A549 (cell line): ENCODE measurements at regions not wholly inside any gene's neighbourhood (a gene's known extent, or its start where the extent isn't known, plus 50 kb on each side); places are given as distances from the start of the nearest gene placed in this dataset.

Experiments
- ATAC-seq, 2 experiments: fragments of 200-7000 bp in 1 of 2; fragments of >200 bp in 1 of 2; cut with Nextera tagmentation in 1 of 2; cut with Tn5 transposase in 1 of 2; 3 replicates each; pipeline versions ENCODE4 v1.8.0 to v1.9.1; 2018 to 2020; ENCODE audit warnings: mild to moderate bottlenecking in 1 of 2, moderate library complexity in 1 of 2
- CTCF ChIA-PET: fragments of 300-600 bp; sonication (Branson Sonifier 250); formaldehyde crosslinking; extraction: SDS; loops from one replicate; lab custom pipeline; 2021; ENCODE audit warnings: antibody characterized with exemption, inconsistent platforms; lab: Yijun Ruan, JAX
- POLR2A ChIA-PET: fragments of 350-600 bp; formaldehyde crosslinking; extraction: SDS; loops from one replicate; lab custom pipeline; 2021; ENCODE audit warnings: antibody characterized with exemption, inconsistent platforms; lab: Yijun Ruan, JAX
- DNase-seq, 2 experiments: peaks; one replicate each; pipeline versions ENCODE4 v3.0.0 to v3.0.0-alpha.2; 2011 to 2016; ENCODE audit warnings: low read depth in 1 of 2, low spot score in 1 of 2
- FAIRE-seq: peaks from 2 replicates; lab custom pipeline; 2011; peaks lifted over from hg19 to GRCh38; lab: Jason Lieb, UNC
- H3K27ac ChIP-seq, 2 experiments: fragments of >200 bp; sonication (Bioruptor Twin); formaldehyde crosslinking; 3 replicates each; pipeline ENCODE4 v1.5.1; 2016 to 2017
- H3K4me1 ChIP-seq: fragments of >200 bp; sonication (Bioruptor Twin); formaldehyde crosslinking; 3 replicates; pipeline ENCODE4 v1.6.1; 2016
- H3K4me2 ChIP-seq: fragments of >200 bp; sonication (Bioruptor Twin); formaldehyde crosslinking; 3 replicates; pipeline ENCODE4 v1.6.1; 2016
- H3K4me3 ChIP-seq: fragments of >200 bp; sonication (Bioruptor Twin); formaldehyde crosslinking; 3 replicates; pipeline ENCODE4 v1.5.1; 2016
- H3K9me3 ChIP-seq: fragments of >200 bp; sonication (Bioruptor Twin); formaldehyde crosslinking; 3 replicates; pipeline ENCODE4 v1.6.1; 2016
- CEBPB ChIP-seq, 2 experiments: fragments of >200 bp in 1 of 2; sonication (Bioruptor Twin) in 1 of 2; formaldehyde crosslinking in 1 of 2; IDR thresholded peaks; 2 replicates each; pipeline ENCODE4 v1.6.1; 2012 to 2016
- CHD2 ChIP-seq: fragments of 150-350 bp; IDR thresholded peaks from 2 replicates; pipeline ENCODE4 v1.6.1; 2014; ENCODE audit warnings: low read length; ENCODE audit not compliant: partially characterized antibody
- EHF ChIP-seq: fragments of 250-450 bp; sonication (Bioruptor Pico); IDR thresholded peaks from 2 replicates; pipeline ENCODE4 v1.5.0; 2020; ENCODE audit warnings: mild to moderate bottlenecking
- EHMT2 ChIP-seq: fragments of 200-600 bp; sonication (generic); IDR thresholded peaks from 2 replicates; pipeline ENCODE4 v1.6.1; 2016; ENCODE audit warnings: antibody characterized with exemption, low read depth, mild to moderate bottlenecking, moderate library complexity
- EP300 ChIP-seq, 2 experiments: fragments of >200 bp; sonication (Bioruptor Twin); formaldehyde crosslinking; IDR thresholded peaks; 2 replicates in 1 of 2; 3 replicates in 1 of 2; pipeline ENCODE4 v1.6.1; 2016 to 2017
- ESRRA ChIP-seq: fragments of 150-350 bp; IDR thresholded peaks from 2 replicates; pipeline ENCODE4 v1.6.1; 2014; ENCODE audit warnings: mild to moderate bottlenecking, low read length, borderline replicate concordance
- FOSB ChIP-seq: fragments of 250-450 bp; sonication (Bioruptor Pico); IDR thresholded peaks from 2 replicates; pipeline ENCODE4 v1.5.0; 2020; ENCODE audit warnings: mild to moderate bottlenecking, moderate library complexity
- FOXS1 ChIP-seq: fragments of 250-450 bp; sonication (Bioruptor Pico); IDR thresholded peaks from 2 replicates; pipeline ENCODE4 v1.5.0; 2020; ENCODE audit warnings: mild to moderate bottlenecking, moderate library complexity
- GATA3 ChIP-seq: IDR thresholded peaks from 2 replicates; pipeline ENCODE4 v1.6.1; 2012; ENCODE audit warnings: borderline replicate concordance
- HDAC2 ChIP-seq: fragments of 200-600 bp; sonication (generic); IDR thresholded peaks from 2 replicates; pipeline ENCODE4 v1.6.1; 2016
- HEYL ChIP-seq: fragments of 250-450 bp; sonication (Bioruptor Pico); IDR thresholded peaks from 2 replicates; pipeline ENCODE4 v1.8.0; 2021; ENCODE audit warnings: mild to moderate bottlenecking, moderate library complexity
- HMGXB4 ChIP-seq: fragments of 250-450 bp; sonication (Bioruptor Pico); IDR thresholded peaks from 2 replicates; pipeline ENCODE4 v1.5.0; 2021; ENCODE audit warnings: mild to moderate bottlenecking, moderate library complexity, borderline replicate concordance
- HOXA7 ChIP-seq: fragments of 250-450 bp; sonication (Bioruptor Pico); IDR thresholded peaks from 2 replicates; pipeline ENCODE4 v1.5.0; 2020; ENCODE audit warnings: mild to moderate bottlenecking, moderate library complexity
- HOXB5 ChIP-seq: fragments of 250-450 bp; sonication (Bioruptor Pico); IDR thresholded peaks from 2 replicates; pipeline ENCODE4 v1.5.0; 2020; ENCODE audit warnings: mild to moderate bottlenecking, moderate library complexity
- JUNB ChIP-seq: fragments of >200 bp; sonication (Bioruptor Twin); formaldehyde crosslinking; IDR thresholded peaks from 2 replicates; pipeline ENCODE4 v1.6.1; 2016
- KDM1A ChIP-seq: fragments of 200-600 bp; sonication (generic); IDR thresholded peaks from 2 replicates; pipeline ENCODE4 v1.6.1; 2016; ENCODE audit warnings: low read depth, mild to moderate bottlenecking
- KDM5A ChIP-seq: fragments of 200-600 bp; sonication (generic); IDR thresholded peaks from 2 replicates; pipeline ENCODE4 v1.6.1; 2016; ENCODE audit warnings: antibody characterized with exemption, mild to moderate bottlenecking
- MAX ChIP-seq: IDR thresholded peaks from 2 replicates; pipeline ENCODE4 v1.6.1; 2012
- MYC ChIP-seq: IDR thresholded peaks from 2 replicates; pipeline ENCODE4 v1.6.1; 2012; ENCODE audit warnings: mild to moderate bottlenecking, inconsistent platforms, low read length, improper control_type of control experiment, borderline replicate concordance
- NFE2L2 ChIP-seq: fragments of 150-350 bp; conservative IDR thresholded peaks from 2 replicates; pipeline ENCODE4 v1.6.1; 2014; ENCODE audit warnings: low read length
- POLR2AphosphoS2 ChIP-seq: conservative IDR thresholded peaks from 2 replicates; pipeline ENCODE4 v1.6.1; 2012; ENCODE audit warnings: low read length, improper control_type of control experiment, inconsistent platforms
- RARB ChIP-seq: fragments of 250-450 bp; sonication (Bioruptor Pico); IDR thresholded peaks from 2 replicates; pipeline ENCODE4 v1.8.0; 2021; ENCODE audit warnings: mild to moderate bottlenecking, moderate library complexity
- REST ChIP-seq: fragments of 200-600 bp; sonication (generic); IDR thresholded peaks from 2 replicates; pipeline ENCODE4 v1.6.1; 2016; ENCODE audit warnings: antibody characterized with exemption, mild to moderate bottlenecking, moderate library complexity
- RNF2 ChIP-seq: fragments of 200-600 bp; sonication (generic); IDR thresholded peaks from 2 replicates; pipeline ENCODE4 v1.6.1; 2016; ENCODE audit warnings: low read depth, mild to moderate bottlenecking, antibody characterized with exemption, moderate library complexity, borderline replicate concordance
- SMC3 ChIP-seq: fragments of >200 bp; sonication (Bioruptor Twin); formaldehyde crosslinking; IDR thresholded peaks from 3 replicates; pipeline ENCODE4 v1.6.1; 2018; ENCODE audit warnings: inconsistent platforms
- TFCP2L1 ChIP-seq: fragments of 250-450 bp; sonication (Bioruptor Pico); IDR thresholded peaks from 2 replicates; pipeline ENCODE4 v1.5.0; 2021; ENCODE audit warnings: mild to moderate bottlenecking
- TP53 ChIP-seq: fragments of 250-450 bp; sonication (Bioruptor Pico); IDR thresholded peaks from 2 replicates; pipeline ENCODE4 v1.5.0; 2021; ENCODE audit warnings: mild to moderate bottlenecking, moderate library complexity
- USF2 ChIP-seq: fragments of 450-650 bp; IDR thresholded peaks from 2 replicates; pipeline ENCODE4 v1.6.1; 2014; ENCODE audit warnings: antibody characterized with exemption
- ZNF302 ChIP-seq: fragments of 250-450 bp; sonication (Bioruptor Pico); IDR thresholded peaks from 2 replicates; pipeline ENCODE4 v1.9.0; 2021; ENCODE audit warnings: inconsistent platforms, mild to moderate bottlenecking, moderate library complexity
- WGBS: methylation state at CpG from one replicate; pipeline ENCODE4 v1.1.6; 2017; ENCODE audit errors: missing lambda C conversion rate; 5-methylcytosine and 5-hydroxymethylcytosine counted together

- TF ChIP-seq POLR2AphosphoS2, result no peak
- no peak for TF ChIP-seq HOXA7 (CRISPR knock-in tag)
- TF ChIP-seq, all 56 proteins: peak for 0
- CTCF ChIA-PET, result interaction anchor here (1.0 kb wide), 1 partner anchor 9 kb away, joined by 4 read pairs; no protein-coding TSS in a partner anchor
- Histone ChIP-seq H3K27ac (no peak overlapping the region), H3K4me2 (no peak overlapping the region), H3K9me3 (no peaks in the 10 kb centered on the region), H3K4me3 (no peak overlapping the region), H3K4me1 (no peaks in the 10 kb centered on the region)
- FAIRE-seq (no peak), DNase-seq (no peak), ATAC-seq (no peak)
- WGBS, result 30% methylated on average over 5 of the region's 5 CpGs
- POLR2A ChIA-PET, result no interaction called here
Measured at GRCh38 chr11:42544726-42545125, 767.1 kb upstream of the API5 start.

- no peaks in the 10 kb centered on the region for H3K9me3 ChIP-seq
- 2% methylated on average over 3 of the region's 3 CpGs for WGBS
- ChIA-PET POLR2A (no interaction called here), CTCF (interaction anchor here (1.0 kb wide), 1 partner anchor 10 kb away, joined by 4 read pairs; no protein-coding TSS in a partner anchor)
- FAIRE-seq (no peak), DNase-seq (no peak), ATAC-seq (no peak)
- no peak overlapping the region for H3K4me2 ChIP-seq
- H3K4me1 ChIP-seq, result no peaks in the 10 kb centered on the region
- no peak overlapping the region for H3K4me3 ChIP-seq
- TF ChIP-seq JUNB (no peak), ZNF302 (no peak), FOXS1 (no peak), FOSB (CRISPR knock-in tag) (no peak), GATA3 (no peak), EHF (CRISPR knock-in tag) (no peak), NFE2L2 (no peak), HEYL (CRISPR knock-in tag) (no peak)
- no peak overlapping the region for H3K27ac ChIP-seq
Measured at GRCh38 chr11:42545954-42546353, 765.8 kb upstream of the API5 start.

GRCh38 chr11:42552786-42553185 is 759.0 kb upstream of the API5 start:
- WGBS, result 36% methylated on average over 3 of the region's 3 CpGs
- DNase-seq (no peak), FAIRE-seq (no peak), ATAC-seq (no peak)
- no peaks in the 10 kb centered on the region for H3K4me1 ChIP-seq
- no peak overlapping the region for H3K4me2 ChIP-seq
- ChIA-PET CTCF (no interaction called here), POLR2A (no interaction called here)
- no peaks in the 10 kb centered on the region for H3K9me3 ChIP-seq
- no peak overlapping the region for H3K4me3 ChIP-seq
- TF ChIP-seq NFE2L2, result no peak
- TF ChIP-seq RNF2, result no peak
- no peak for TF ChIP-seq USF2
- TF ChIP-seq HMGXB4 (CRISPR knock-in tag), result no peak
- TF ChIP-seq CHD2, result no peak
- TF ChIP-seq EP300 (IDR thresholded peaks at IDR 0.05), result no peak
- TF ChIP-seq EHF (CRISPR knock-in tag), result no peak
- no peak for TF ChIP-seq ESRRA
- TF ChIP-seq MYC, result no peak
- no peak for TF ChIP-seq HDAC2
- TF ChIP-seq MAX, result no peak
- TF ChIP-seq, all 56 proteins: peak for 0
- no peak overlapping the region for H3K27ac ChIP-seq

GRCh38 chr11:42555190-42555589 is 756.6 kb upstream of the API5 start:
- no peak overlapping the region for H3K4me3 ChIP-seq
- DNase-seq (no peak), ATAC-seq (no peak), FAIRE-seq (no peak)
- H3K27ac ChIP-seq, result no peak overlapping the region
- ChIA-PET CTCF (no interaction called here), POLR2A (no interaction called here)
- 4% methylated on average over 2 of the region's 2 CpGs for WGBS
- no peaks in the 10 kb centered on the region for H3K9me3 ChIP-seq
- H3K4me2 ChIP-seq, result no peak overlapping the region
- no peaks in the 10 kb centered on the region for H3K4me1 ChIP-seq
- TF ChIP-seq KDM5A, result no peak
- no peak for TF ChIP-seq RARB (CRISPR knock-in tag)
- no peak for TF ChIP-seq POLR2AphosphoS2
- no peak for TF ChIP-seq HOXB5 (CRISPR knock-in tag)
- TF ChIP-seq SMC3, result no peak
- no peak for TF ChIP-seq EHMT2
- no peak for TF ChIP-seq ESRRA
- no peak for TF ChIP-seq REST
- no peak for TF ChIP-seq KDM1A
- TF ChIP-seq CEBPB (IDR thresholded peaks at IDR 0.05), result no peak
- no peak for TF ChIP-seq TP53 (CRISPR knock-in tag)
- no peak for TF ChIP-seq TFCP2L1 (CRISPR knock-in tag)
